GM23338 (cell line): ENCODE measurements at regions not wholly inside any gene's neighbourhood (a gene's known extent, or its start where the extent isn't known, plus 50 kb on each side); places are given as distances from the start of the nearest gene placed in this dataset.

Experiments
- ATAC-seq: fragments of 200-7000 bp; cut with Tn5 transposase; 3 replicates; pipeline ENCODE4 v1.9.1; 2020
- DNase-seq: peaks from one replicate; pipeline ENCODE4 v3.0.0-alpha.2; 2015; ENCODE audit warnings: low spot score
- H2AFZ ChIP-seq: fragments of 200-600 bp; sonication (generic); 2 replicates; pipeline ENCODE4 v1.8.0; 2016; ENCODE audit warnings: antibody characterized with exemption, mild to moderate bottlenecking, moderate library complexity
- H3F3A ChIP-seq: fragments of 200-600 bp; sonication (generic); replicated peaks from 2 replicates; pipeline ENCODE4 v1.8.0; 2017; ENCODE audit warnings: antibody characterized with exemption, mixed run types, low read depth
- H3K27ac ChIP-seq: fragments of 200-600 bp; sonication (generic); 2 replicates; pipeline ENCODE4 v1.6.1; 2016; ENCODE audit warnings: low read depth
- H3K27me3 ChIP-seq: fragments of 200-600 bp; sonication (generic); 2 replicates; pipeline ENCODE4 v1.8.0; 2016; ENCODE audit warnings: mild to moderate bottlenecking, mixed run types, moderate library complexity; ENCODE audit not compliant: insufficient read depth
- H3K36me3 ChIP-seq: fragments of 200-600 bp; sonication (generic); 2 replicates; pipeline ENCODE4 v1.8.0; 2016; ENCODE audit warnings: mild to moderate bottlenecking; ENCODE audit not compliant: insufficient read depth
- H3K4me1 ChIP-seq: fragments of 200-600 bp; sonication (generic); 2 replicates; pipeline ENCODE4 v1.8.0; 2016; ENCODE audit warnings: mild to moderate bottlenecking, moderate library complexity; ENCODE audit not compliant: insufficient read depth
- H3K4me2 ChIP-seq: fragments of 200-600 bp; sonication (generic); 2 replicates; pipeline ENCODE4 v1.7.1; 2017; ENCODE audit warnings: mixed run types
- H3K4me3 ChIP-seq: fragments of 200-600 bp; sonication (generic); 2 replicates; pipeline ENCODE4 v1.6.1; 2016; ENCODE audit warnings: mixed run types
- H3K79me2 ChIP-seq: fragments of 200-600 bp; sonication (generic); replicated peaks from 2 replicates; pipeline ENCODE4 v1.8.0; 2017; ENCODE audit warnings: mild to moderate bottlenecking; ENCODE audit not compliant: insufficient read depth
- H3K9me2 ChIP-seq: fragments of 200-600 bp; sonication (generic); 2 replicates; pipeline ENCODE4 v1.8.0; 2017; ENCODE audit not compliant: insufficient read depth
- H4K20me1 ChIP-seq: fragments of 200-600 bp; sonication (generic); replicated peaks from 2 replicates; pipeline ENCODE4 v1.8.0; 2017; ENCODE audit warnings: mild to moderate bottlenecking; ENCODE audit not compliant: insufficient read depth
- H3K27ac Mint-ChIP-seq: 2 replicates; pipeline ENCODE4 v1.8.0; 2020; ENCODE audit warnings: inconsistent platforms, mild to moderate bottlenecking, moderate library complexity, mixed read lengths
- H3K27me3 Mint-ChIP-seq: 3 replicates; pipeline ENCODE4 v1.8.0; 2022; ENCODE audit warnings: low read depth, mild to moderate bottlenecking, moderate library complexity, mixed read lengths, inconsistent platforms; ENCODE audit not compliant: insufficient read depth, poor library complexity
- H3K36me3 Mint-ChIP-seq: 3 replicates; pipeline ENCODE4 v1.8.0; 2021; ENCODE audit warnings: low read depth, mild to moderate bottlenecking, inconsistent platforms, moderate library complexity, mixed read lengths
- H3K4me1 Mint-ChIP-seq: 3 replicates; pipeline ENCODE4 v1.8.0; 2020; ENCODE audit warnings: mild to moderate bottlenecking, inconsistent platforms, mixed read lengths
- H3K4me3 Mint-ChIP-seq: 3 replicates; pipeline ENCODE4 v1.8.0; 2021; ENCODE audit warnings: moderate library complexity, mild to moderate bottlenecking, inconsistent platforms, mixed read lengths
- H3K9me3 Mint-ChIP-seq: 3 replicates; pipeline ENCODE4 v1.8.0; 2020; ENCODE audit warnings: moderate library complexity, mild to moderate bottlenecking, inconsistent platforms, mixed read lengths
- CREB1 ChIP-seq: fragments of 250-450 bp; sonication (Bioruptor Pico); IDR thresholded peaks from 2 replicates; pipeline ENCODE4 v1.5.0; 2020; ENCODE audit warnings: low read depth, mild to moderate bottlenecking, moderate library complexity
- EZH2 ChIP-seq: fragments of 200-600 bp; sonication (generic); IDR thresholded peaks from one replicate; pipeline ENCODE4 v1.8.0; 2017; ENCODE audit warnings: antibody characterized with exemption, mild to moderate bottlenecking, low read depth; ENCODE audit not compliant: unreplicated experiment
- EZH2phosphoT487 ChIP-seq: fragments of 200-600 bp; sonication (generic); IDR thresholded peaks from one replicate; pipeline ENCODE4 v1.8.1; 2018; ENCODE audit warnings: antibody characterized with exemption; ENCODE audit not compliant: unreplicated experiment
- NANOG ChIP-seq: IDR thresholded peaks from 2 replicates; pipeline ENCODE4 v1.6.1; 2016; ENCODE audit warnings: antibody characterized with exemption, borderline replicate concordance
- POLR2AphosphoS5 ChIP-seq: IDR thresholded peaks from 2 replicates; pipeline ENCODE4 v1.6.1; 2016; ENCODE audit warnings: antibody characterized with exemption, low read depth
- ZNF114 ChIP-seq: fragments of 250-450 bp; sonication (Bioruptor Pico); IDR thresholded peaks from 2 replicates; pipeline ENCODE4 v1.5.0; 2020; ENCODE audit warnings: mild to moderate bottlenecking, moderate library complexity
- ZNF331 ChIP-seq: fragments of 250-450 bp; sonication (Bioruptor Pico); IDR thresholded peaks from 2 replicates; pipeline ENCODE4 v1.5.0; 2020; ENCODE audit warnings: low read depth, mild to moderate bottlenecking, moderate library complexity
- ZNF462 ChIP-seq: fragments of 250-450 bp; sonication (Bioruptor Pico); IDR thresholded peaks from 2 replicates; pipeline ENCODE4 v1.5.0; 2020; ENCODE audit warnings: mild to moderate bottlenecking, moderate library complexity
- TF ChIP-seq, protein P1 (sequence below): IDR thresholded peaks from 2 replicates; pipeline ENCODE4 v1.6.1; 2016; ENCODE audit warnings: antibody characterized with exemption

- no peak for TF ChIP-seq CREB1 (CRISPR knock-in tag)
- TF ChIP-seq ZNF114 (CRISPR knock-in tag): no peak
Observed at GRCh38 chr7:81161451-81162075, 242.7 kb upstream of the SEMA3C start (continued).

DNA sequence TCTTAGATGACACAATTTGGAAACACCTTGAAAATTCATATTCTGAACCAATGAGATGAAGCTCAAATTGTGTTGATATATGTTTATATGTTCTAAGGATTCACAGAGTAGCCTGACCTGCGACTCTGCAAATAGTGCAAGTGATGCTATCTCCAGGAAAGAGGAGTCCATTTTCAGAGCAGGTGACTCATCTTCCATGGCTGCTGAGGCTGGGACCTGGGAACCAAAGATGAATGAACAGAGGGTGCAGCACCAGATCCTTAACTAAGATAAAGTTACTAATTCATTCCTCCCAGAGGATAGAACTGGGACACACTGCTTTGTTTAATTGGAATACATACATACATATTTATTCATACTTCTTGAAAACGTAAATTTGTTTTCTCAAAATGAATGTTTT lies 240.6 kb upstream of the SEMA3C start:
- ATAC-seq (no peak), DNase-seq (no peak)
- no peaks in the 10 kb centered on the region; the same call in 1 of the 2 replicates for H3K9me2 ChIP-seq
- H3K27ac Mint-ChIP-seq: no peak overlapping the region
- H3K36me3 ChIP-seq: no peaks in the 10 kb centered on the region
- H3K4me3 Mint-ChIP-seq: no peak overlapping the region
- H3K79me2 ChIP-seq: no peaks in the 10 kb centered on the region
- no peaks in the 10 kb centered on the region for H3K36me3 Mint-ChIP-seq
- H3K4me2 ChIP-seq: no peak overlapping the region
- H3K27me3 Mint-ChIP-seq: peaks cover 2% of the 10 kb centered on the region
- H3K4me1 Mint-ChIP-seq: peaks cover 34% of the 10 kb centered on the region
- peaks cover 30% of the 10 kb centered on the region for H3K4me1 ChIP-seq
- no peaks in the 10 kb centered on the region for H3F3A ChIP-seq
- H3K27ac ChIP-seq: no peak overlapping the region
- no peak overlapping the region for H2AFZ ChIP-seq
- H4K20me1 ChIP-seq: no peaks in the 10 kb centered on the region
- no peaks in the 10 kb centered on the region for H3K27me3 ChIP-seq
- no peaks in the 10 kb centered on the region for H3K9me3 Mint-ChIP-seq
- H3K4me3 ChIP-seq: no peak overlapping the region
- TF ChIP-seq NANOG (no peak), EZH2 (no peak), POLR2AphosphoS5 (no peak), CREB1 (CRISPR knock-in tag) (no peak), ZNF331 (CRISPR knock-in tag) (no peak), ZNF462 (CRISPR knock-in tag) (no peak), EZH2phosphoT487 (no peak)
- TF ChIP-seq, protein P1, sequence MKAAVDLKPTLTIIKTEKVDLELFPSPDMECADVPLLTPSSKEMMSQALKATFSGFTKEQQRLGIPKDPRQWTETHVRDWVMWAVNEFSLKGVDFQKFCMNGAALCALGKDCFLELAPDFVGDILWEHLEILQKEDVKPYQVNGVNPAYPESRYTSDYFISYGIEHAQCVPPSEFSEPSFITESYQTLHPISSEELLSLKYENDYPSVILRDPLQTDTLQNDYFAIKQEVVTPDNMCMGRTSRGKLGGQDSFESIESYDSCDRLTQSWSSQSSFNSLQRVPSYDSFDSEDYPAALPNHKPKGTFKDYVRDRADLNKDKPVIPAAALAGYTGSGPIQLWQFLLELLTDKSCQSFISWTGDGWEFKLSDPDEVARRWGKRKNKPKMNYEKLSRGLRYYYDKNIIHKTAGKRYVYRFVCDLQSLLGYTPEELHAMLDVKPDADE: no peak
